Tibial nerve (tissue), 3 donors: ENCODE measurements at regions not wholly inside any gene's neighbourhood (a gene's known extent, or its start where the extent isn't known, plus 50 kb on each side); places are given as distances from the start of the nearest gene placed in this dataset.

Experiments
- CTCF ChIP-seq, 5 experiments: fragments of 200-600 bp in 3 of 5; fragments of 450-650 bp in 2 of 5; sonication (generic) in 3 of 5; IDR thresholded peaks; one replicate each; pipeline ENCODE4 v1.5.1; 2016 to 2019; ENCODE audit warnings: antibody characterized with exemption in 5 of 5, mild to moderate bottlenecking in 3 of 5, moderate library complexity in 2 of 5
- POLR2A ChIP-seq, 2 donors: fragments of 450-650 bp; IDR thresholded peaks; one replicate each; pipeline ENCODE4 v1.6.1; 2017; ENCODE audit warnings: antibody characterized with exemption in 2 of 2, mild to moderate bottlenecking in 2 of 2, moderate library complexity in 2 of 2

- TF ChIP-seq CTCF (IDR thresholded peaks at IDR 0.05) (no peak), POLR2A (IDR thresholded peaks at IDR 0.05) (no peak)
Measured at GRCh38 chr5:40261984-40262383, 417.7 kb upstream of the PTGER4 start.
